HG03280 (cell line): ENCODE measurements at regions not wholly inside any gene's neighbourhood (a gene's known extent, or its start where the extent isn't known, plus 50 kb on each side); places are given as distances from the start of the nearest gene placed in this dataset.

Experiments used
- ATAC-seq: cut with Tn5 transposase; IDR thresholded peaks from one replicate; pipeline ENCODE4 v1.9.1; 2021; ENCODE audit warnings: mild to moderate bottlenecking, moderate library complexity; ENCODE audit not compliant: unreplicated experiment

DNA sequence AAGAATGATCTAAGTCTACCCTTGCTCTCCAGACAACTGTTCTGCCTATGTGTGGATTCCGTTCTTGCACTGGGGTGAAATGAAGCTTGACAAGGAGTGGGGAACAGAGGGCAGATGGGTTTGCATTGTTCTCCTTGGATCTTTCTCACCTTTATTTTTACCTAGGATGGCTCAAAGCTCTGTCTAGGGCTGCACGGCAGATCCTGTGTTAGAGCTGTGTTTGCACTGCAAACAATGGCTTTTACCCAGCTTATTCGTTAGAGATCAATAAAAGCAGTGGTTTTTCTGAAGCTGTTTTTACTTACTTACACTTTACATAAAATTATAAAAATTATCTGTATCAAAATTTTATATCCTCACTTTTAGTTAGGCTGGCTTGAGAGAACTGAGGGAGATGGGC lies 105.1 kb downstream of the LRIG3 start:
- ATAC-seq, result no peak

DNA sequence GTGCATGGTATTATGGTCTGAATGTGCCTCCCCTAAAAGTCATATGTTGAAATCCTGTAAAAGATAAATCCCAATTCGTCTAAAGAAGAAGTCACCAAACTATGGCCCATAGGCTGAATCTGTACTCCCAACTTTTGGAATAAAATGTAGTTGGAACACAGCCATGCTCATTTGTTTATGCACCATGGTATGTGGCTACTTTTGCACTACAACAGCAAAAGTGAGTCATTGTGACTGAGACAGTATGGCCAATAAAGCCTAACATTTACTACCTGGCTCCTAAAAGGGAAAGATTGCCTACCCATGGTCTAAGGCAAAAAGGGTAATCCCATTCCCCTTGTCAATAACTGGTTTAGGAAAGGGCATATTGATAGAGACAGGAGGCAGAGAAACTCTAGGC lies 101.8 kb downstream of the LRIG3 start:
- no peak for ATAC-seq

DNA sequence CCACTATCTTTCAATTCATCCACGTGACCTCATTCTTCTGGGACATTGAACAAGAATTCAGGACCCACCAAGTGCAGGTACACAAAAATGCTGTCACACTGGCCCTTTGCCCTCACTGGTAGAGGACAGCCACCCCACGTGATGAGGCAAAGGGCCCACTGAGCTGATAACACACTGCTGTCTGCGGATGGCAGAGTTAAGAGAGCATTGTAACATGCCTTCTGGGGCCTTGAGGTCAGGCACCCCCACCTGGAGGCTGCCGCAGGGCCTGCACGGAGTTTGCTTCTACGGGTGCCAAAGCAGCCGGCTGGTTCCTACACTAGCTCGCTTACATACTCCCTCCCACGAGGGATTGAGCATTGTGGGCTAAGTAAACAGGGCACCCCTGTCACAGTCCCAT lies 101.0 kb downstream of the LRIG3 start:
- ATAC-seq, result no peak

DNA sequence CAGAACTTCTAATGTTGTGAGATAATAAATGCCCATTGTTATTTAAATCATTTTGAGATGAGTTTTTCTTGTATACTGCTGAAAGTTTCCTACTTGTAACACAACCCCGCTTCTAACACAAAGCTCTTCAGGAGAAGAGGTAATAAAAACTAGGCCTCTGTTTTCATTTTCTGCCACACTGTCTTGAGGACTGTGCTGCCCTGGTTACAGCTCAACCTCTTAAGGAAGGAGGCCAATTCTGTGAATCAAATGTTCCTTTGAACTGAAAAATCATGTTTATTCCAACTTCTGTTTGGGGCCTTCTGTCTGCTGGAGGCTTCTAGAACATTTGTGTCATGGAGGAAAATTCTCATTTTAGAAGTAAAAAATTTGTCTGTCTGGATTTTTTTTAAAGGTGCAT lies 100.3 kb downstream of the LRIG3 start:
- no peak for ATAC-seq
